GM12872 (cell line): ENCODE measurements at regions not wholly inside any gene's neighbourhood (a gene's known extent, or its start where the extent isn't known, plus 50 kb on each side); places are given as distances from the start of the nearest gene placed in this dataset.
A peak's percentile ranks its signal among the peaks of the same experiment; 100 is the strongest.

Experiments
- TF ChIP-seq, protein P1 (sequence below): IDR thresholded peaks from 3 replicates; pipeline ENCODE4 v1.5.1; 2011; ENCODE audit warnings: low read depth, mild to moderate bottlenecking, low read length, moderate library complexity; ENCODE audit not compliant: insufficient read depth

DNA sequence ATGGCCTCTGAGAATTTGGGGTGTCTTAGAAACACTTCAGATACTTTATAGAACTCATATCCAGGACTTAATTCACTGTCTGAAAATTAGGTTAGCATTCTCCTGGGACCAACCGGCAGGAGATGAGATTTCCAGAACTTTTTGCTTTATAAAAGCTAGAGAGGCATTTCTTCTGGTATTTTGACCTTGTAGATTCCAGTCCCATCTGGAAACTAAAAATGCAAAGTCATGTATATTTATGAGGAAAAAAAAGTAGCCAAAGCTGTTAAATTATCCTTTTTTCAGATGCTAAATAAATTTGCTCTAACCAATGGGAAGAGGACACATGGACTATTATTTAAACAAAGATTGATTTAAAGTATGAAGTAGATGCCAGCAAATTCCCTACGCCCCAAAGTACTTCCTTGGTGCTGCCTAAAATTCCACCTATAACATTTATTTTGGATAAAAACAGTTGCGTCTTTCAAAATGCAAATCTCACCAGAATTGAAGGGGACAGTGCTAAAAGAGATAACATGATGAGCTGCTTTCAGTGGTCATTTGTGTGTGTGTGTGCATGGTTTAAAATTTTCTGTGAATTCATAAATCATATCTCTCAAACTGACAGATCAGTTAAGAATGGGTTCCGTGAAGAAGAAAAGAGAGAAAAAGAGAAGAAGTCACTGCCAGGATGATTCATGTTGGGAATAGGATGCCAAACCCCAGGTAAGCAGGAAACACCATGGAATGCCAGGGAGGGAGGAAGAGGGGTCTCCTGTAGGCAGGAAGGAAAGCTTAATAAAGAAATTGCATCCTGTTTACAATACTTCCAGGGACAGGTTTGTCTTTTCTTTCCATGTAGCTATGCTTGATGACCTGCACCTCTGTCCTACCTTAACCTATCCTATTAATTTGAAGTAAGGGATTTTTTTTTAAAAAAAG lies 97.7 kb upstream of the RGS6 start:
- TF ChIP-seq, protein P1, sequence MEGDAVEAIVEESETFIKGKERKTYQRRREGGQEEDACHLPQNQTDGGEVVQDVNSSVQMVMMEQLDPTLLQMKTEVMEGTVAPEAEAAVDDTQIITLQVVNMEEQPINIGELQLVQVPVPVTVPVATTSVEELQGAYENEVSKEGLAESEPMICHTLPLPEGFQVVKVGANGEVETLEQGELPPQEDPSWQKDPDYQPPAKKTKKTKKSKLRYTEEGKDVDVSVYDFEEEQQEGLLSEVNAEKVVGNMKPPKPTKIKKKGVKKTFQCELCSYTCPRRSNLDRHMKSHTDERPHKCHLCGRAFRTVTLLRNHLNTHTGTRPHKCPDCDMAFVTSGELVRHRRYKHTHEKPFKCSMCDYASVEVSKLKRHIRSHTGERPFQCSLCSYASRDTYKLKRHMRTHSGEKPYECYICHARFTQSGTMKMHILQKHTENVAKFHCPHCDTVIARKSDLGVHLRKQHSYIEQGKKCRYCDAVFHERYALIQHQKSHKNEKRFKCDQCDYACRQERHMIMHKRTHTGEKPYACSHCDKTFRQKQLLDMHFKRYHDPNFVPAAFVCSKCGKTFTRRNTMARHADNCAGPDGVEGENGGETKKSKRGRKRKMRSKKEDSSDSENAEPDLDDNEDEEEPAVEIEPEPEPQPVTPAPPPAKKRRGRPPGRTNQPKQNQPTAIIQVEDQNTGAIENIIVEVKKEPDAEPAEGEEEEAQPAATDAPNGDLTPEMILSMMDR, result no peak

DNA sequence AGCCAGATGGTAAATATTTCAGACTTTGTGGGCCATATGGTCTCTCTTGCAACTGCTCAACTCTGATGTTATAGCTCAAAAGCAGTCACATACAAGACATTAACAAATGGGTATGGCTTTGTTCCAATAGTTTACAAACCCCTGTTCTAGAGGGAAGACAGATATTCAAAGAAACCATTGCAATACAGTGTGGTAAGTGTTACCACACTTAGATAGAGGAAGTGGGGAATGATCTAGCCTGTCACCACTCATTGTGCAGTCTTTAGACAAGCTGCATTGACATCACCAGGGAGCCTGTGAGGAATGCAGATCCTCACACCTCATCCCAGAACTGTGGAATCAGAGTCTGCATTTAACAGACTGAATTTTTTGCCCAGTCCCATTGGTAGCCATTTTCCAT lies 80.0 kb upstream of the RGS6 start:
- TF ChIP-seq, protein P1, result no peak

DNA sequence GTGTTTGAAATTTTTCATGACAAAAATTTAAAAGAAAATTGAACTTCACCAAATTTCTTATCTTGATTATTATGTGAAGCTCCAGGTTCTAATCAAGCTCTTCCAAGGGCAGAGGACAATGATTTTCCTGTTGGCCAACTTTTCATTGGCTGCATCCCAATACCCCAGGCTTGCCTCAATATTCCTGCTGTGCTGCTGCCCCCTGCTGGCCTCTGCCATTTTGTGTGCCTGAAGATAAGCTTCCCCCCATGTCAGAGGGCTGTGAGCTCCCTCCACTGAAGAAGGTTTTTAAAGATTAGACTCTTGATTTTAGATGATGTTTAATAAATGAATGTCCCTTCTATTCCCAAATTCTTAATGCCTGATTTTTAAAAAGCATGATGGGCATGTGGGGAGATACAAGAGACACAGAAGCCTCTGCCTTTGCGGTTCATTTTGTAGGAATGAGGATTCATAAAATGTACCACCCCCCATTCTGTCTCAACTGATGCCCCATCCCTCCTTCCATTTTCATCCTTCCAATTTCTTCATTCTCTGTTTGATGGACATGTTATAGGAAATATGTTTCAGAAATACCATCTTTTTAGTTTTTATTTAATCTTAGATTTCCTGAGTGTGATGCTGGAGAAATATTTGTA lies 76.7 kb upstream of the RGS6 start:
- TF ChIP-seq, protein P1, result peak; percentile 84

DNA sequence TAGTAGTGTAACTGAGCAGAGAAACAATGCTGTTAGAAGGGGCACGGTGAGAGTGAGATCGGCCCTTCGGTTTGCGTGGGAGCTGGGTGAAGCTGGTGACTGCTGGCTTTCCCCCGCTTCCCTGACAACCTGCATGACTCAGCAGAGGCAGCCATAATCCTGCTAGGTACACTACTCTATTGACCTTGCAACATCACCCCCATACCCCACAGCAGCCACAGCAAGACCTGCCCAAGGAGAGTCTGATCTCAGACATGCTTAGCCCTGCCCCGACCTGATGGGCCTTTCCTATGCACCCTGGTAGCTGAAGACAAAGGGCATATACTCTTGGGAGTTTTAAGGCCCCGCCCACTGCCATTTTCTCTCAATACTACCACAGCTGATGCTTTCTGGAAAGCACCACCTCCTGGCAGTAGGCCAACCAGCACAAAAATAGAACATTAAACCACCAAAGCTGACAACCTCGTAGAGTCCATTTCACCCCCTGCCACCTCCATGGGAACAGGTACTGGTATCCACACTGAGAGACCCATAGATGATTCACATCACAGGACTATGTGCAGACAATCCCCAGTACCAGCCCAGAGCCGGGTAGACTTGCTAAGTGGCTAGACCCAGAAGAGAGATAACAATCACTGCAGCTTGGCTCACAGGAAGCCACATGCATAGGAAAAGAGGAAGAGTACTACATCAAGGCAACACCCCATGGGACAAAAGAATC lies 75.9 kb upstream of the RGS6 start:
- TF ChIP-seq, protein P1, result no peak

DNA sequence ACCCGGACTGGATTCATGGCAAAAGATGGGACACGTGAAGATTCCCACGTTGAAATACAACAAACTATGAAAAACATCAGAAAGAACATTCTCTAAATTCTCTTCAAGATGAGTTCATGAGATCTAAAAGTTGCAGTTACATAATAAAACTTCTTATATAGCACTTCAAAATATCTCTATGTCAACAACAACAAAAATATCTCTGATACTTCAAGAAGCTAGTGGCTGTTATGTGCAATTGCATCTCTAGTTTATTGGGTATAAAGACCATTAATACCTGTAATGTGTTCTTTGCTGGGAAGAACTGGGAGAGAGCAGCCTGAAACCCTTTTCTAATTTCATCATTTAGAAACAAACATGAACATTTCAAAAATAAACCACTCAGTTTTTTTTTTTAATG lies 69.2 kb upstream of the RGS6 start:
- TF ChIP-seq, protein P1, result peak; percentile 6; the same call in 1 of the 3 replicates

DNA sequence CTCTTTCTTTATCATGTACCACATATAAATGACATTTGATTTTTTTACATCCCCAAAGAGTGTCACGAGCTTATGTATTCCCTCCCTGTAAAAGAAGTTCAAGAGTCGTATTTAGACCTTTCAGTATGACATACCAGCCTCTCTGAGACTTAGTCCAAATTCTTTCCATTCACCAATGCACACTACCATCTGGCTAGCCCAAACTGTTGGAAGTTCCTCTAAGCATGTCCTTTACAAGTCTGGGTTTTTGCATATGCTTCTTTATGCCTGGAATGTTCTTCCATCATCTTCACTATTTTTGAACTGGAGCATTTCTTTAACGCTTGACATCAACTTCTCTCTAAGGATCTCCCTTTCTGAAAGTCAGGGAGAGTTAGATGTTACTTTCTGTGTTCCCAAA lies 68.5 kb upstream of the RGS6 start:
- TF ChIP-seq, protein P1, result no peak
